ENCODE measurements at regions not wholly inside any gene's neighbourhood (a gene's known extent, or its start where the extent isn't known, plus 50 kb on each side); places are given as distances from the start of the nearest gene placed in this dataset.

DNA sequence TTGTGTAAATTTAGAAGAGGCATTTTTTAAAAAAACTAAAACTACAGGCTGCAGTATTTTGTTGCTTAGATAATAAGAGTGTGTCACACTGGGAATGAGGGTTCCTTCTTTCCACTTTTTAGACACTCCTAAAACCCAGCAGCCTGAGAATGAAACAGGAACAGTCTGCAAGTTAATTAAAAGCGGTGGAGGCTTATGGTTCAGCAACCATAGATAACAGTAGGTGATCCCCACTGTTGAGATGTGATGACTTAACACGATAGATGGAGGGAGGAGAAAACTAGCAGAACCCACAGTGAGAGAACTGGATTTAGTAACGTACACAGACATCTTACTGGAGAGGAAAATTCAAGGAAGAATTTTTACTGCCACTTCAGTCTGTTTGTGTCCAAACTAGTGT, 767.3 kb downstream of the C4orf33 start:
- DNase-seq: no peak
- Histone ChIP-seq H3K27me3 (replicated peaks; ENCODE audit: insufficient read depth) (no peaks in the 10 kb centered on the region), H3K27ac (no peak overlapping the region), H4K20me1 (ENCODE audit: insufficient read depth) (no peaks in the 10 kb centered on the region), H3K79me2 (ENCODE audit: insufficient read depth) (no peaks in the 10 kb centered on the region), H3K9me3 (ENCODE audit: low read depth) (no peaks in the 10 kb centered on the region), H3K4me1 (ENCODE audit: insufficient read depth) (no peaks in the 10 kb centered on the region), H3K4me3 (no peak overlapping the region), H3K9me2 (ENCODE audit: insufficient read depth) (no peaks in the 10 kb centered on the region), H3K36me3 (ENCODE audit: low read depth) (no peaks in the 10 kb centered on the region), H3K9ac (no peak overlapping the region), H3K4me2 (ENCODE audit: unreplicated experiment) (no peak overlapping the region), H2AFZ (no peak overlapping the region), H3F3A (ENCODE audit: insufficient read depth) (no peaks in the 10 kb centered on the region)
- TF ChIP-seq EZH2 (IDR thresholded peaks at IDR 0.05; ENCODE audit: insufficient read depth, poor library complexity, severe bottlenecking) (no peak), EZH2phosphoT487 (IDR thresholded peaks at IDR 0.05; ENCODE audit: insufficient read depth, low read depth) (no peak)
- in situ Hi-C loops (cut with MboI): no loop called here
- WGBS, 2 experiments (ENCODE audit: low coverage in 1 of 2, low lambda C conversion rate in 2 of 2, missing lambda C conversion rate in 2 of 2): 14 to 19% methylated on average over 3 of the region's 3 CpGs

DNA sequence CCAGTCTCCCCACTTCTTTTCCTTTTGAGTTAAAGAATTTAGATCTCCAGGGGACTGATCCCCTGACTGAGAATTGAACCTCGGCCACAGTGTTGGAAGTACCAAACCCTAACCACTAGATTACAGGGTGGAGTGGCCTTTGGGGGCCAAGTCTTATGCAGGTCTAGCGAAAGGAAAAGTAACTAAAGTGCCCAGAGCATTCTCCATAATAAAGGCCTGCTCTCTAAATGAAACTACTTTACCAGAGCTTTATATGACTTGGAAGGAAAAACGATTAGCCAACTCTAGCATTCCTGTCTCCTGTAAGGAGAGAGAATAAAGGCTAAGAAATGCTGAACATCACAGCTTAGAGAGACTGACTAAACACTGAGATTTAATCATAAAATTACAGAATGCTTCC, 788.0 kb downstream of the C4orf33 start:
- no peak for DNase-seq
- H3K9me2 ChIP-seq (ENCODE audit: insufficient read depth): no peaks in the 10 kb centered on the region
- H3F3A ChIP-seq (ENCODE audit: insufficient read depth): no peaks in the 10 kb centered on the region
- no peaks in the 10 kb centered on the region for H3K36me3 ChIP-seq (ENCODE audit: low read depth)
- H4K20me1 ChIP-seq (ENCODE audit: insufficient read depth): no peaks in the 10 kb centered on the region
- TF ChIP-seq EZH2 (IDR thresholded peaks at IDR 0.05; ENCODE audit: insufficient read depth, poor library complexity, severe bottlenecking): no peak
- no peak for TF ChIP-seq EZH2phosphoT487 (IDR thresholded peaks at IDR 0.05; ENCODE audit: insufficient read depth, low read depth)
- H3K79me2 ChIP-seq (ENCODE audit: insufficient read depth): no peaks in the 10 kb centered on the region
- H3K4me3 ChIP-seq: no peak overlapping the region
- no peaks in the 10 kb centered on the region for H3K9me3 ChIP-seq (ENCODE audit: low read depth)
- in situ Hi-C loops (cut with MboI): no loop called here
- no peak overlapping the region for H2AFZ ChIP-seq
- H3K27me3 ChIP-seq (replicated peaks; ENCODE audit: insufficient read depth): no peaks in the 10 kb centered on the region
- H3K4me1 ChIP-seq (ENCODE audit: insufficient read depth): no peaks in the 10 kb centered on the region
- 9 to 17% methylated on average over 3 of the region's 3 CpGs for WGBS, 2 experiments (ENCODE audit: low coverage in 1 of 2, low lambda C conversion rate in 2 of 2, missing lambda C conversion rate in 2 of 2)
- no peak overlapping the region for H3K9ac ChIP-seq
- H3K27ac ChIP-seq: no peak overlapping the region
- H3K4me2 ChIP-seq (ENCODE audit: unreplicated experiment): no peak overlapping the region

DNA sequence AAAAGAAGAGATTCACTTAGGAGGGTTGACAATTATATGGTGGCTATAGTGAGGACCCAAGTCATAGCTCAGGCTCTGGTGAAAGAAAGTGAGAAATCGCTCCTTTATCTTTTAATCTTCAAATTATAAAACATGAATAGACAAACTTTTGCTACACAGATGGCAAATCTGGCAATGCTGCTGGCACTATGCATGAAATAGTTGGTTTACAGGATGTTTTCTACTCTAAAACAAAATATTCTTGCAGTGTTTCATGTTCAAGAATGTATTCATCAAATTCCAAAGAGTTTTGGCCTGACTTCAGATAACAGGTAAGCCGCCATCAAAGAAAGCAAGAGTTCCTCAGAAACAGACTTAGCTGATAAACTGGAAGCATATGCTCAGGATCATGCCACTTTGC, 801.2 kb downstream of the C4orf33 start:
- Histone ChIP-seq H3K36me3 (ENCODE audit: low read depth) (no peaks in the 10 kb centered on the region), H3K27ac (no peak overlapping the region), H3K9me2 (ENCODE audit: insufficient read depth) (no peaks in the 10 kb centered on the region), H2AFZ (no peak overlapping the region), H3K4me2 (ENCODE audit: unreplicated experiment) (no peak overlapping the region), H3K4me3 (no peak overlapping the region), H3K27me3 (replicated peaks; ENCODE audit: insufficient read depth) (no peaks in the 10 kb centered on the region), H3K9me3 (ENCODE audit: low read depth) (no peaks in the 10 kb centered on the region), H4K20me1 (ENCODE audit: insufficient read depth) (no peaks in the 10 kb centered on the region), H3K79me2 (ENCODE audit: insufficient read depth) (no peaks in the 10 kb centered on the region), H3F3A (ENCODE audit: insufficient read depth) (no peaks in the 10 kb centered on the region), H3K4me1 (ENCODE audit: insufficient read depth) (no peaks in the 10 kb centered on the region), H3K9ac (no peak overlapping the region)
- DNase-seq: no peak
- WGBS, 2 experiments (ENCODE audit: low coverage in 1 of 2, low lambda C conversion rate in 2 of 2, missing lambda C conversion rate in 2 of 2): 2 to 3% methylated on average over 2 of the region's 2 CpGs
- TF ChIP-seq EZH2phosphoT487 (IDR thresholded peaks at IDR 0.05; ENCODE audit: insufficient read depth, low read depth) (no peak), EZH2 (IDR thresholded peaks at IDR 0.05; ENCODE audit: insufficient read depth, poor library complexity, severe bottlenecking) (no peak)
- in situ Hi-C loops (cut with MboI): no loop called here

DNA sequence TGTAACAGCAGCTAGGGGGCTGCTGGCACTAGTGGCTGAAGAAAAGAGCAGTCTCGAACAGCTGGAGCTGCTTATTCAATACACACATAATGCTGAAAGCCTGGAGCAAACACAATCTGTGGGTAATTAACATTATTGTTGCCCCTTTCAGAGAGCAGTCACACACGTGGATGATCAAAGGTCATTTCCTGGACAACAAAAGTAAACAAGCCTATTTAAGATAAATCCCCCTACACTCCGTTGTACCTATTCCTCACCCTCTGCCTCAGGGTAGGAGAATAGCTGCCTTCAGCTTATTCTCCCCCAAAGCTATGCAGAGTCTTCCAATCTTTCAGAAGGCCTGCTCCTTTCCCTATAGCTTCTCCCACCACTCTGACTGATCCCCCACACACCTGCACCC, 803.9 kb downstream of the C4orf33 start:
- H3K27ac ChIP-seq: no peak overlapping the region
- TF ChIP-seq EZH2 (IDR thresholded peaks at IDR 0.05; ENCODE audit: insufficient read depth, poor library complexity, severe bottlenecking) (no peak), EZH2phosphoT487 (IDR thresholded peaks at IDR 0.05; ENCODE audit: insufficient read depth, low read depth) (no peak)
- H3K9ac ChIP-seq: no peak overlapping the region
- no peak for DNase-seq
- no peaks in the 10 kb centered on the region for H3K27me3 ChIP-seq (replicated peaks; ENCODE audit: insufficient read depth)
- H3K4me3 ChIP-seq: no peak overlapping the region
- H3K79me2 ChIP-seq (ENCODE audit: insufficient read depth): no peaks in the 10 kb centered on the region
- in situ Hi-C loops (cut with MboI): no loop called here
- no peaks in the 10 kb centered on the region for H3K9me3 ChIP-seq (ENCODE audit: low read depth)
- H2AFZ ChIP-seq: no peak overlapping the region
- no peak overlapping the region for H3K4me2 ChIP-seq (ENCODE audit: unreplicated experiment)
- no peaks in the 10 kb centered on the region for H3F3A ChIP-seq (ENCODE audit: insufficient read depth)
- no peaks in the 10 kb centered on the region for H3K4me1 ChIP-seq (ENCODE audit: insufficient read depth)
- 7% methylated on average over 3 of the region's 3 CpGs for WGBS, 2 experiments (ENCODE audit: low coverage in 1 of 2, low lambda C conversion rate in 2 of 2, missing lambda C conversion rate in 2 of 2)
- H3K36me3 ChIP-seq (ENCODE audit: low read depth): no peaks in the 10 kb centered on the region
- no peaks in the 10 kb centered on the region for H4K20me1 ChIP-seq (ENCODE audit: insufficient read depth)
- no peaks in the 10 kb centered on the region for H3K9me2 ChIP-seq (ENCODE audit: insufficient read depth)

DNA sequence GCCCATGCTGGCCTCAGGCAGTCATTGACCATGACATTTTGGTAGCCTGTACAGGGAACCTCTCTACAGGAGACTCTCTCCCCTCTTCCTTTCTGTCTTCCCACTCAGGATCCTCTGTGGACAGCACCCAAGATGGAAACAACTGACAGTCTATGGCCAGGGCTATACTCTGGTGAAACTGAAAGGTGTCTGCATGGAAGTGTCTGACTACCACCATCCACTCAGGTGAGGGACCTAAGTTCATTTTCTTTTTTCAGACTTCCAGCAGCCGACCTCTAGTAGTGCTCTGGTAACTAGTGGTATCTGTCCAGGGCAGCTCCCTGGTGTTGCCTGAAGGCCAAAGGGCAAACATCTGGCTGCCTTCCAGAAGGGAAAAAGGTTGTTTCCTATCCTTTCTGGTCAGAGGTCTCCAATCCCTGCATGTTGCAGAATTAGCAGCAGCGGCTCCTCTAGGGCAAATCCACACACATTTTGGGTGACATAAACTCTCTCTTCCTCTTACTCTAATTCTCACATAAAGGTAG, 804.5 kb downstream of the C4orf33 start:
- H2AFZ ChIP-seq: no peak overlapping the region
- no peaks in the 10 kb centered on the region for H3K9me2 ChIP-seq (ENCODE audit: insufficient read depth)
- no peak overlapping the region for H3K9ac ChIP-seq
- H4K20me1 ChIP-seq (ENCODE audit: insufficient read depth): no peaks in the 10 kb centered on the region
- DNase-seq: no peak
- WGBS, 2 experiments (ENCODE audit: low coverage in 1 of 2, low lambda C conversion rate in 2 of 2, missing lambda C conversion rate in 2 of 2): 34 to 45% methylated on average over 2 of the region's 2 CpGs
- H3K4me3 ChIP-seq: no peak overlapping the region
- no peak overlapping the region for H3K27ac ChIP-seq
- H3K27me3 ChIP-seq (replicated peaks; ENCODE audit: insufficient read depth): no peaks in the 10 kb centered on the region
- H3K4me2 ChIP-seq (ENCODE audit: unreplicated experiment): no peak overlapping the region
- no peaks in the 10 kb centered on the region for H3K4me1 ChIP-seq (ENCODE audit: insufficient read depth)
- H3K36me3 ChIP-seq (ENCODE audit: low read depth): no peaks in the 10 kb centered on the region
- no peaks in the 10 kb centered on the region for H3K79me2 ChIP-seq (ENCODE audit: insufficient read depth)
- in situ Hi-C loops (cut with MboI): no loop called here
- no peaks in the 10 kb centered on the region for H3F3A ChIP-seq (ENCODE audit: insufficient read depth)
- H3K9me3 ChIP-seq (ENCODE audit: low read depth): no peaks in the 10 kb centered on the region
- no peak for TF ChIP-seq EZH2phosphoT487 (IDR thresholded peaks at IDR 0.05; ENCODE audit: insufficient read depth, low read depth)

Measured in GM23248 (cell line).